ENCODE measurements at regions not wholly inside any gene's neighbourhood (a gene's known extent, or its start where the extent isn't known, plus 50 kb on each side); places are given as distances from the start of the nearest gene placed in this dataset.

DNA sequence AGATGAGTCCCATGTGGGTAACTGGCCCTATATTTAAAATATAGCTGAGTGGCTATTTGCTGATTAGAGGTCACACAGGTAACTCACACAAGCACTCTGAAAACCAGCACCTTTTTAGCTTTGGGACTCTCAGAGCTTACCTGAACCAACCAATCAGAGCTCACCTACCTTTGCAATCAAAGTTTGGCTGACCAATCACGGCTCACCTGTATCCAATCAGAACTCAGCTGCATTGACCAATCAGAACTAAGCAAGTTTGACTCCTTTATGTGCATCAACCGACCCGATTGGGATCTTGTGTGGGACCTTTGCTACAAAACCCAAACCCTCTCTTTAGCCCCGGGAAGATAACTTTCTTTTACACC, 106.8 kb upstream of the NXT1 start:
- TF ChIP-seq, protein P1, sequence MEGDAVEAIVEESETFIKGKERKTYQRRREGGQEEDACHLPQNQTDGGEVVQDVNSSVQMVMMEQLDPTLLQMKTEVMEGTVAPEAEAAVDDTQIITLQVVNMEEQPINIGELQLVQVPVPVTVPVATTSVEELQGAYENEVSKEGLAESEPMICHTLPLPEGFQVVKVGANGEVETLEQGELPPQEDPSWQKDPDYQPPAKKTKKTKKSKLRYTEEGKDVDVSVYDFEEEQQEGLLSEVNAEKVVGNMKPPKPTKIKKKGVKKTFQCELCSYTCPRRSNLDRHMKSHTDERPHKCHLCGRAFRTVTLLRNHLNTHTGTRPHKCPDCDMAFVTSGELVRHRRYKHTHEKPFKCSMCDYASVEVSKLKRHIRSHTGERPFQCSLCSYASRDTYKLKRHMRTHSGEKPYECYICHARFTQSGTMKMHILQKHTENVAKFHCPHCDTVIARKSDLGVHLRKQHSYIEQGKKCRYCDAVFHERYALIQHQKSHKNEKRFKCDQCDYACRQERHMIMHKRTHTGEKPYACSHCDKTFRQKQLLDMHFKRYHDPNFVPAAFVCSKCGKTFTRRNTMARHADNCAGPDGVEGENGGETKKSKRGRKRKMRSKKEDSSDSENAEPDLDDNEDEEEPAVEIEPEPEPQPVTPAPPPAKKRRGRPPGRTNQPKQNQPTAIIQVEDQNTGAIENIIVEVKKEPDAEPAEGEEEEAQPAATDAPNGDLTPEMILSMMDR (IDR thresholded peaks at IDR 0.05; ENCODE audit: low read depth, low read length), result no peak
- TF ChIP-seq EZH2phosphoT487 (IDR thresholded peaks at IDR 0.05; ENCODE audit: low read depth), result no peak
